ENCODE measurements at regions not wholly inside any gene's neighbourhood (a gene's known extent, or its start where the extent isn't known, plus 50 kb on each side); places are given as distances from the start of the nearest gene placed in this dataset.
"Not testable (repeated sequence)": the region's sequence is repeated elsewhere in the genome, so short reads cannot be mapped to it uniquely, and the experiment has no call there.

- no peak for DNase-seq (ENCODE audit: low read depth)
These were observed 60.3 kb upstream of the ZNF81 start for GRCh38 chrX:47776292-47777006.

- DNase-seq (ENCODE audit: low read depth): no peak
These were observed 63.9 kb upstream of the ZNF81 start for GRCh38 chrX:47772764-47773163.

GRCh38 chrX:47771473-47771872, 65.2 kb upstream of the ZNF81 start:
- no peak for DNase-seq (ENCODE audit: low read depth)

GRCh38 chrX:47762826-47763225, 73.9 kb upstream of the ZNF81 start:
- not testable (repeated sequence) for DNase-seq (ENCODE audit: low read depth)

GRCh38 chrX:47752685-47753084, 84.0 kb upstream of the ZNF81 start:
- no peak for DNase-seq (ENCODE audit: low read depth)

- no peak for DNase-seq (ENCODE audit: low read depth)
These were observed 85.0 kb upstream of the ZNF81 start for GRCh38 chrX:47751670-47752069.

- no peak for DNase-seq (ENCODE audit: low read depth)
These were observed 87.3 kb upstream of the ZNF81 start for GRCh38 chrX:47749185-47749967.

- no peak for DNase-seq (ENCODE audit: low read depth)
These were observed 88.1 kb upstream of the ZNF81 start for GRCh38 chrX:47748576-47748975.

- no peak for DNase-seq (ENCODE audit: low read depth)
These were observed 87.5 kb upstream of the UXT start for GRCh38 chrX:47746446-47746845.

- no peak for DNase-seq (ENCODE audit: low read depth)
These were observed 86.4 kb upstream of the UXT start for GRCh38 chrX:47745416-47745815.

- DNase-seq (ENCODE audit: low read depth): peak; percentile 11
These were observed 84.5 kb upstream of the UXT start for GRCh38 chrX:47743504-47743903.

- DNase-seq (ENCODE audit: low read depth): not testable (repeated sequence)
These were observed 79.9 kb upstream of the UXT start for GRCh38 chrX:47738870-47739269.

GRCh38 chrX:47723689-47724088, 64.7 kb upstream of the UXT start:
- no peak for DNase-seq (ENCODE audit: low read depth)

GRCh38 chrX:47723083-47723482, 64.1 kb upstream of the UXT start:
- DNase-seq (ENCODE audit: low read depth): no peak

- DNase-seq (ENCODE audit: low read depth): no peak
These were observed 63.3 kb upstream of the UXT start for GRCh38 chrX:47722260-47722659.

GRCh38 chrX:47715078-47715477, 56.1 kb upstream of the UXT start:
- not testable (repeated sequence) for DNase-seq (ENCODE audit: low read depth)

GRCh38 chrX:47712675-47713074, 53.7 kb upstream of the UXT start:
- not testable (repeated sequence) for DNase-seq (ENCODE audit: low read depth)

GRCh38 chrX:47710252-47710651, 51.3 kb upstream of the UXT start:
- no peak for DNase-seq (ENCODE audit: low read depth)
